ENCODE measurements at regions not wholly inside any gene's neighbourhood (a gene's known extent, or its start where the extent isn't known, plus 50 kb on each side); places are given as distances from the start of the nearest gene placed in this dataset.

DNA sequence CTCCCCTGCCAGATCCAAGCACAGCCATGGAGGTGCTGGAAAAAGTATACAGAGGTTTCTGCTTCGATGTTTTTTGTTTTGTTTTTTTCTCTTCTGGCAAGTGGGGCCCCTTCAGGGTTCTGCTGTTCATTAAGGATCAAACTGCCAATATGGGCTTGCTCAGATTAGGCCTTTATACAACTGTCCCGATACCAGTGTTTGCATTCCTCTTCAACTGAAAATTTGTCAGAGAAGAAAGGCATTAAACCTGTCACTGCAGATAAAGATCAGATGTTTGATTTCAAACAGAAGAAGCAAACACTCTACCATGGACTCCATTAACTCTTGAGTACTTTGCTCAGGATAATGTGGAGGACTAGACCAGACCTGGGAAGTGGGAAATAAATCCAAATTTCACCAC, 396.0 kb upstream of the SMIM21 start (continued):
- TF ChIP-seq, protein P1, sequence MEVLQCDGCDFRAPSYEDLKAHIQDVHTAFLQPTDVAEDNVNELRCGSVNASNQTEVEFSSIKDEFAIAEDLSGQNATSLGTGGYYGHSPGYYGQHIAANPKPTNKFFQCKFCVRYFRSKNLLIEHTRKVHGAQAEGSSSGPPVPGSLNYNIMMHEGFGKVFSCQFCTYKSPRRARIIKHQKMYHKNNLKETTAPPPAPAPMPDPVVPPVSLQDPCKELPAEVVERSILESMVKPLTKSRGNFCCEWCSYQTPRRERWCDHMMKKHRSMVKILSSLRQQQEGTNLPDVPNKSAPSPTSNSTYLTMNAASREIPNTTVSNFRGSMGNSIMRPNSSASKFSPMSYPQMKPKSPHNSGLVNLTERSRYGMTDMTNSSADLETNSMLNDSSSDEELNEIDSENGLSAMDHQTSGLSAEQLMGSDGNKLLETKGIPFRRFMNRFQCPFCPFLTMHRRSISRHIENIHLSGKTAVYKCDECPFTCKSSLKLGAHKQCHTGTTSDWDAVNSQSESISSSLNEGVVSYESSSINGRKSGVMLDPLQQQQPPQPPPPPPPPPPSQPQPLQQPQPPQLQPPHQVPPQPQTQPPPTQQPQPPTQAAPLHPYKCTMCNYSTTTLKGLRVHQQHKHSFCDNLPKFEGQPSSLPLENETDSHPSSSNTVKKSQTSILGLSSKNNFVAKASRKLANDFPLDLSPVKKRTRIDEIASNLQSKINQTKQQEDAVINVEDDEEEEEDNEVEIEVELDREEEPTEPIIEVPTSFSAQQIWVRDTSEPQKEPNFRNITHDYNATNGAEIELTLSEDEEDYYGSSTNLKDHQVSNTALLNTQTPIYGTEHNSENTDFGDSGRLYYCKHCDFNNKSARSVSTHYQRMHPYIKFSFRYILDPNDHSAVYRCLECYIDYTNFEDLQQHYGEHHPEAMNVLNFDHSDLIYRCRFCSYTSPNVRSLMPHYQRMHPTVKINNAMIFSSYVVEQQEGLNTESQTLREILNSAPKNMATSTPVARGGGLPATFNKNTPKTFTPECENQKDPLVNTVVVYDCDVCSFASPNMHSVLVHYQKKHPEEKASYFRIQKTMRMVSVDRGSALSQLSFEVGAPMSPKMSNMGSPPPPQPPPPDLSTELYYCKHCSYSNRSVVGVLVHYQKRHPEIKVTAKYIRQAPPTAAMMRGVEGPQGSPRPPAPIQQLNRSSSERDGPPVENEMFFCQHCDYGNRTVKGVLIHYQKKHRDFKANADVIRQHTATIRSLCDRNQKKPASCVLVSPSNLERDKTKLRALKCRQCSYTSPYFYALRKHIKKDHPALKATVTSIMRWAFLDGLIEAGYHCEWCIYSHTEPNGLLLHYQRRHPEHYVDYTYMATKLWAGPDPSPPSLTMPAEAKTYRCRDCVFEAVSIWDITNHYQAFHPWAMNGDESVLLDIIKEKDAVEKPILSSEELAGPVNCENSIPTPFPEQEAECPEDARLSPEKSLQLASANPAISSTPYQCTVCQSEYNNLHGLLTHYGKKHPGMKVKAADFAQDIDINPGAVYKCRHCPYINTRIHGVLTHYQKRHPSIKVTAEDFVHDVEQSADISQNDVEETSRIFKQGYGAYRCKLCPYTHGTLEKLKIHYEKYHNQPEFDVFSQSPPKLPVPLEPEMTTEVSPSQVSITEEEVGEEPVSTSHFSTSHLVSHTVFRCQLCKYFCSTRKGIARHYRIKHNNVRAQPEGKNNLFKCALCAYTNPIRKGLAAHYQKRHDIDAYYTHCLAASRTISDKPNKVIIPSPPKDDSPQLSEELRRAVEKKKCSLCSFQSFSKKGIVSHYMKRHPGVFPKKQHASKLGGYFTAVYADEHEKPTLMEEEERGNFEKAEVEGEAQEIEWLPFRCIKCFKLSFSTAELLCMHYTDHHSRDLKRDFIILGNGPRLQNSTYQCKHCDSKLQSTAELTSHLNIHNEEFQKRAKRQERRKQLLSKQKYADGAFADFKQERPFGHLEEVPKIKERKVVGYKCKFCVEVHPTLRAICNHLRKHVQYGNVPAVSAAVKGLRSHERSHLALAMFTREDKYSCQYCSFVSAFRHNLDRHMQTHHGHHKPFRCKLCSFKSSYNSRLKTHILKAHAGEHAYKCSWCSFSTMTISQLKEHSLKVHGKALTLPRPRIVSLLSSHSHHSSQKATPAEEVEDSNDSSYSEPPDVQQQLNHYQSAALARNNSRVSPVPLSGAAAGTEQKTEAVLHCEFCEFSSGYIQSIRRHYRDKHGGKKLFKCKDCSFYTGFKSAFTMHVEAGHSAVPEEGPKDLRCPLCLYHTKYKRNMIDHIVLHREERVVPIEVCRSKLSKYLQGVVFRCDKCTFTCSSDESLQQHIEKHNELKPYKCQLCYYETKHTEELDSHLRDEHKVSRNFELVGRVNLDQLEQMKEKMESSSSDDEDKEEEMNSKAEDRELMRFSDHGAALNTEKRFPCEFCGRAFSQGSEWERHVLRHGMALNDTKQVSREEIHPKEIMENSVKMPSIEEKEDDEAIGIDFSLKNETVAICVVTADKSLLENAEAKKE (CRISPR knock-in tag; IDR thresholded peaks at IDR 0.05) = no peak

DNA sequence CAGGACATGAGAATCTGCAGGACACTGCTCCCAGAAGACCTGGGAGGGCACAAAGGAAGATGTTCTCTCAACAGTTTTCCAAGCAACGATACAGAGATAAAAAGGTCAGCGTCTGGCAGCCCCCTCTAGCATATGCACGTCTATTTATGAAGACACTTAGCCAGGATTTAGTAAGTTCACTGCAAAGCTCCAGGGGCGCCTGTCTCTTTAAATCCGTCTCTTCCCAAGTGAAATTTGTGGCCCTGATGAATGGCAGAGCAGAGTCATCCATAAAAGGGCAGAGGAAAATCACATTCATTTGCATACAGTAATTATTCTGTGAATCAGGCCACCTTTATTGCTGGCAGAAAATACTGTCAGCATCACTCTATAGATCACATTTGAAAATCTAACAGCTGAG, 390.9 kb upstream of the SMIM21 start:
- Histone ChIP-seq H2AFZ (no peak overlapping the region), H3K79me2 (replicated peaks; ENCODE audit: insufficient read depth) (no peaks in the 10 kb centered on the region), H3K4me1 (ENCODE audit: insufficient read depth) (no peaks in the 10 kb centered on the region), H4K20me1 (replicated peaks; ENCODE audit: insufficient read depth) (no peaks in the 10 kb centered on the region), H3K4me3 (no peak overlapping the region), H3K27me3 (ENCODE audit: insufficient read depth) (no peaks in the 10 kb centered on the region), H3F3A (replicated peaks; ENCODE audit: low read depth) (no peaks in the 10 kb centered on the region), H3K9me2 (ENCODE audit: insufficient read depth) (peaks cover 10% of the 10 kb centered on the region; the same call in 1 of the 2 replicates), H3K36me3 (ENCODE audit: insufficient read depth) (no peaks in the 10 kb centered on the region), H3K27ac (ENCODE audit: low read depth) (no peak overlapping the region), H3K4me2 (no peak overlapping the region)
- H3K4me1 Mint-ChIP-seq = no peaks in the 10 kb centered on the region
- ATAC-seq (no peak), DNase-seq (ENCODE audit: low spot score) (no peak)
- TF ChIP-seq NANOG (IDR thresholded peaks at IDR 0.05; ENCODE audit: borderline replicate concordance) (no peak), JUNB (IDR thresholded peaks at IDR 0.05; ENCODE audit: unreplicated experiment) (no peak), ZNF331 (CRISPR knock-in tag; IDR thresholded peaks at IDR 0.05; ENCODE audit: low read depth) (no peak), EZH2phosphoT487 (IDR thresholded peaks at IDR 0.05; ENCODE audit: unreplicated experiment) (no peak), CREB1 (CRISPR knock-in tag; IDR thresholded peaks at IDR 0.05; ENCODE audit: low read depth) (no peak), ZNF114 (CRISPR knock-in tag; IDR thresholded peaks at IDR 0.05) (no peak), STAT1 (IDR thresholded peaks at IDR 0.05; ENCODE audit: unreplicated experiment) (no peak)
- TF ChIP-seq, protein P2, sequence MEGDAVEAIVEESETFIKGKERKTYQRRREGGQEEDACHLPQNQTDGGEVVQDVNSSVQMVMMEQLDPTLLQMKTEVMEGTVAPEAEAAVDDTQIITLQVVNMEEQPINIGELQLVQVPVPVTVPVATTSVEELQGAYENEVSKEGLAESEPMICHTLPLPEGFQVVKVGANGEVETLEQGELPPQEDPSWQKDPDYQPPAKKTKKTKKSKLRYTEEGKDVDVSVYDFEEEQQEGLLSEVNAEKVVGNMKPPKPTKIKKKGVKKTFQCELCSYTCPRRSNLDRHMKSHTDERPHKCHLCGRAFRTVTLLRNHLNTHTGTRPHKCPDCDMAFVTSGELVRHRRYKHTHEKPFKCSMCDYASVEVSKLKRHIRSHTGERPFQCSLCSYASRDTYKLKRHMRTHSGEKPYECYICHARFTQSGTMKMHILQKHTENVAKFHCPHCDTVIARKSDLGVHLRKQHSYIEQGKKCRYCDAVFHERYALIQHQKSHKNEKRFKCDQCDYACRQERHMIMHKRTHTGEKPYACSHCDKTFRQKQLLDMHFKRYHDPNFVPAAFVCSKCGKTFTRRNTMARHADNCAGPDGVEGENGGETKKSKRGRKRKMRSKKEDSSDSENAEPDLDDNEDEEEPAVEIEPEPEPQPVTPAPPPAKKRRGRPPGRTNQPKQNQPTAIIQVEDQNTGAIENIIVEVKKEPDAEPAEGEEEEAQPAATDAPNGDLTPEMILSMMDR (conservative IDR thresholded peaks at IDR 0.05; ENCODE audit: low read depth in 2 of 2) = no peak
- TF ChIP-seq, protein P3, sequence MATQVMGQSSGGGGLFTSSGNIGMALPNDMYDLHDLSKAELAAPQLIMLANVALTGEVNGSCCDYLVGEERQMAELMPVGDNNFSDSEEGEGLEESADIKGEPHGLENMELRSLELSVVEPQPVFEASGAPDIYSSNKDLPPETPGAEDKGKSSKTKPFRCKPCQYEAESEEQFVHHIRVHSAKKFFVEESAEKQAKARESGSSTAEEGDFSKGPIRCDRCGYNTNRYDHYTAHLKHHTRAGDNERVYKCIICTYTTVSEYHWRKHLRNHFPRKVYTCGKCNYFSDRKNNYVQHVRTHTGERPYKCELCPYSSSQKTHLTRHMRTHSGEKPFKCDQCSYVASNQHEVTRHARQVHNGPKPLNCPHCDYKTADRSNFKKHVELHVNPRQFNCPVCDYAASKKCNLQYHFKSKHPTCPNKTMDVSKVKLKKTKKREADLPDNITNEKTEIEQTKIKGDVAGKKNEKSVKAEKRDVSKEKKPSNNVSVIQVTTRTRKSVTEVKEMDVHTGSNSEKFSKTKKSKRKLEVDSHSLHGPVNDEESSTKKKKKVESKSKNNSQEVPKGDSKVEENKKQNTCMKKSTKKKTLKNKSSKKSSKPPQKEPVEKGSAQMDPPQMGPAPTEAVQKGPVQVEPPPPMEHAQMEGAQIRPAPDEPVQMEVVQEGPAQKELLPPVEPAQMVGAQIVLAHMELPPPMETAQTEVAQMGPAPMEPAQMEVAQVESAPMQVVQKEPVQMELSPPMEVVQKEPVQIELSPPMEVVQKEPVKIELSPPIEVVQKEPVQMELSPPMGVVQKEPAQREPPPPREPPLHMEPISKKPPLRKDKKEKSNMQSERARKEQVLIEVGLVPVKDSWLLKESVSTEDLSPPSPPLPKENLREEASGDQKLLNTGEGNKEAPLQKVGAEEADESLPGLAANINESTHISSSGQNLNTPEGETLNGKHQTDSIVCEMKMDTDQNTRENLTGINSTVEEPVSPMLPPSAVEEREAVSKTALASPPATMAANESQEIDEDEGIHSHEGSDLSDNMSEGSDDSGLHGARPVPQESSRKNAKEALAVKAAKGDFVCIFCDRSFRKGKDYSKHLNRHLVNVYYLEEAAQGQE (IDR thresholded peaks at IDR 0.05; ENCODE audit: unreplicated experiment) = no peak
- TF ChIP-seq, protein P4, sequence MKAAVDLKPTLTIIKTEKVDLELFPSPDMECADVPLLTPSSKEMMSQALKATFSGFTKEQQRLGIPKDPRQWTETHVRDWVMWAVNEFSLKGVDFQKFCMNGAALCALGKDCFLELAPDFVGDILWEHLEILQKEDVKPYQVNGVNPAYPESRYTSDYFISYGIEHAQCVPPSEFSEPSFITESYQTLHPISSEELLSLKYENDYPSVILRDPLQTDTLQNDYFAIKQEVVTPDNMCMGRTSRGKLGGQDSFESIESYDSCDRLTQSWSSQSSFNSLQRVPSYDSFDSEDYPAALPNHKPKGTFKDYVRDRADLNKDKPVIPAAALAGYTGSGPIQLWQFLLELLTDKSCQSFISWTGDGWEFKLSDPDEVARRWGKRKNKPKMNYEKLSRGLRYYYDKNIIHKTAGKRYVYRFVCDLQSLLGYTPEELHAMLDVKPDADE (IDR thresholded peaks at IDR 0.05) = no peak
- no peak overlapping the region for H3K4me3 Mint-ChIP-seq
- H3K27me3 Mint-ChIP-seq (ENCODE audit: insufficient read depth, low read depth, poor library complexity) = peaks cover 2% of the 10 kb centered on the region
- peaks cover 2% of the 10 kb centered on the region; the same call in 2 of the 3 replicates for H3K9me3 Mint-ChIP-seq
- H3K36me3 Mint-ChIP-seq (ENCODE audit: low read depth) = no peaks in the 10 kb centered on the region
- H3K27ac Mint-ChIP-seq = no peak overlapping the region

All from GM23338 (cell line).